Neural cell (in vitro differentiated cells): ENCODE measurements at regions not wholly inside any gene's neighbourhood (a gene's known extent, or its start where the extent isn't known, plus 50 kb on each side); places are given as distances from the start of the nearest gene placed in this dataset.

ENCODE experiments used
- H2AFZ ChIP-seq: fragments of 200-600, 300-800 bp; sonication (generic), shearing (Covaris generic); 2 replicates; pipeline ENCODE4 v1.6.0; 2014; ENCODE audit warnings: low read depth, mild to moderate bottlenecking, antibody characterized with exemption, low read length, moderate library complexity
- H3F3A ChIP-seq: fragments of 200-600 bp; shearing (Covaris generic); 2 replicates; pipeline ENCODE4 v1.6.1; 2016; ENCODE audit warnings: mild to moderate bottlenecking, moderate library complexity, mixed read lengths, antibody characterized with exemption, low read length; ENCODE audit not compliant: insufficient read depth, poor library complexity, severe bottlenecking
- H3K27ac ChIP-seq: fragments of 200-600, 300-800 bp; sonication (generic), shearing (Covaris generic); 2 replicates; pipeline ENCODE4 v1.5.1; 2014; ENCODE audit warnings: mild to moderate bottlenecking, low read length, moderate library complexity
- H3K27me3 ChIP-seq: fragments of 300-800, 200-600 bp; sonication (generic), shearing (Covaris generic); 2 replicates; pipeline ENCODE4 v1.6.0; 2014; ENCODE audit warnings: mild to moderate bottlenecking, low read depth, low read length, moderate library complexity; ENCODE audit not compliant: insufficient read depth
- H3K36me3 ChIP-seq: fragments of 300-800, 200-600 bp; sonication (generic), shearing (Covaris generic); 2 replicates; pipeline ENCODE4 v1.5.1; 2014; ENCODE audit warnings: mild to moderate bottlenecking, antibody characterized with exemption, low read length, moderate library complexity; ENCODE audit not compliant: insufficient read depth
- H3K4me2 ChIP-seq: fragments of 300-800, 200-600 bp; sonication (generic), shearing (Covaris generic); 2 replicates; pipeline ENCODE4 v1.6.0; 2014; ENCODE audit warnings: mild to moderate bottlenecking, low read length
- H3K4me3 ChIP-seq: fragments of 300-800, 200-600 bp; sonication (generic), shearing (Covaris generic); 2 replicates; pipeline ENCODE4 v1.5.1; 2014; ENCODE audit warnings: mild to moderate bottlenecking, low read length, moderate library complexity
- H3K79me2 ChIP-seq: fragments of 200-600 bp; shearing (Covaris generic); replicated peaks from 2 replicates; pipeline ENCODE4 v1.6.0; 2014; ENCODE audit warnings: mild to moderate bottlenecking, low read length, moderate library complexity; ENCODE audit not compliant: insufficient read depth
- H3K9ac ChIP-seq: fragments of 300-800, 200-600 bp; sonication (generic), shearing (Covaris generic); 2 replicates; pipeline ENCODE4 v1.6.1; 2016; ENCODE audit warnings: mild to moderate bottlenecking, low read length, mixed read lengths
- H3K9me2 ChIP-seq: fragments of 200-600 bp; shearing (Covaris generic); 2 replicates; pipeline ENCODE4 v1.6.1; 2016; ENCODE audit warnings: mild to moderate bottlenecking, low read length, mixed read lengths; ENCODE audit not compliant: insufficient read depth
- H3K9me3 ChIP-seq: fragments of 200-600, 300-800 bp; sonication (generic), shearing (Covaris generic); 2 replicates; pipeline ENCODE4 v1.6.1; 2016; ENCODE audit warnings: mild to moderate bottlenecking, mixed run types, low read length, moderate library complexity, mixed read lengths
- H4K20me1 ChIP-seq: fragments of 200-600 bp; shearing (Covaris generic); 2 replicates; pipeline ENCODE4 v1.6.1; 2016; ENCODE audit warnings: mild to moderate bottlenecking, mixed run types; ENCODE audit not compliant: insufficient read depth
- EP300 ChIP-seq: fragments of 450-650 bp; conservative IDR thresholded peaks from 2 replicates; pipeline ENCODE4 v1.6.1; 2014; ENCODE audit warnings: antibody characterized with exemption, mild to moderate bottlenecking, moderate library complexity; ENCODE audit not compliant: poor library complexity, severe bottlenecking
- EZH2 ChIP-seq: fragments of 200-600, 300-800 bp; shearing (Covaris generic), sonication (generic); IDR thresholded peaks from 2 replicates; pipeline ENCODE4 v1.6.1; 2014; ENCODE audit warnings: antibody characterized with exemption, low read length, borderline replicate concordance, mild to moderate bottlenecking; ENCODE audit not compliant: insufficient read depth, poor library complexity, severe bottlenecking
- MXI1 ChIP-seq: fragments of 450-650 bp; conservative IDR thresholded peaks from 2 replicates; pipeline ENCODE4 v1.6.1; 2014; ENCODE audit warnings: antibody characterized with exemption, mild to moderate bottlenecking; ENCODE audit not compliant: poor library complexity, severe bottlenecking
- POLR2AphosphoS5 ChIP-seq: IDR thresholded peaks from 2 replicates; pipeline ENCODE4 v1.6.1; 2012
- RAD21 ChIP-seq: fragments of 450-650 bp; conservative IDR thresholded peaks from 2 replicates; pipeline ENCODE4 v1.6.1; 2014; ENCODE audit warnings: antibody characterized with exemption, mild to moderate bottlenecking, moderate library complexity
- SMC3 ChIP-seq: fragments of 450-650 bp; conservative IDR thresholded peaks from 2 replicates; pipeline ENCODE4 v1.6.1; 2014; ENCODE audit warnings: antibody characterized with exemption, mild to moderate bottlenecking, moderate library complexity; ENCODE audit not compliant: poor library complexity
- TAF1 ChIP-seq: IDR thresholded peaks from 2 replicates; pipeline ENCODE4 v1.6.1; 2012; ENCODE audit warnings: low read depth
- TF ChIP-seq, protein P1 (sequence below): IDR thresholded peaks from 2 replicates; pipeline ENCODE4 v1.6.1; 2012; ENCODE audit warnings: borderline replicate concordance
- TF ChIP-seq, protein P2 (sequence below): fragments of 450-650 bp; IDR thresholded peaks from 2 replicates; pipeline ENCODE4 v1.5.1; 2014; ENCODE audit warnings: antibody characterized with exemption, mild to moderate bottlenecking, moderate library complexity; ENCODE audit not compliant: poor library complexity, severe bottlenecking

DNA sequence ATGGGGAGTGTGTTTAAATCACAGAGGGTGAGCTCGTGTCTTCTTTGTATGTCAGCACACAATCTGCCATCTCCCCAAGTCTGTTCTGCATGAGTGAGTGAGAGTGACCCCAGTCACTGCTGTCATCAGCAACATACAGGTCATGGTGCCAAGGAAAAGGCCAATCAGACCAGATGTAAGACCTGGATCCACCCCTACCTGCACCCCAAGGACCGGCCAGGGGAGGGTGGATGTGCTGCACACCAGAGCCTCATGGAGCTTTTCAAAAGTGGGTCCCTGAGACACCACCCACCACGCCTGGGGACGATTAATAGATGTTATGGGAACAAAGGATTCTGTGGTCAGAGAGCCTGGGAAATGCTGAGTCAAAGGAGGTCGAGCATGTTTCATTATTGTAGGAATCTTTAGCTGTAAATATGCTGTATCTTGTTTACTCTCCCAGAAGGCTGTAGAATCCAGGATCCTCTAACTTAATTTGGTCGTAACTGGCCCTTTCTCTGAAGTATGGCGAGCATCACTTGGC lies 420.5 kb downstream of the RPS24 start:
- Histone ChIP-seq H3K79me2 (no peaks in the 10 kb centered on the region), H3K9me3 (no peaks in the 10 kb centered on the region), H3K4me3 (no peak overlapping the region), H3K27ac (no peak overlapping the region), H3K4me2 (no peak overlapping the region), H3K9me2 (no peaks in the 10 kb centered on the region), H2AFZ (no peak overlapping the region), H4K20me1 (no peaks in the 10 kb centered on the region), H3K9ac (no peak overlapping the region), H3K27me3 (no peaks in the 10 kb centered on the region), H3F3A (no peaks in the 10 kb centered on the region), H3K36me3 (no peaks in the 10 kb centered on the region)
- TF ChIP-seq POLR2AphosphoS5 (no peak), EP300 (no peak), TAF1 (no peak), SMC3 (no peak), RAD21 (no peak), EZH2 (no peak), MXI1 (no peak)
- TF ChIP-seq, protein P1, sequence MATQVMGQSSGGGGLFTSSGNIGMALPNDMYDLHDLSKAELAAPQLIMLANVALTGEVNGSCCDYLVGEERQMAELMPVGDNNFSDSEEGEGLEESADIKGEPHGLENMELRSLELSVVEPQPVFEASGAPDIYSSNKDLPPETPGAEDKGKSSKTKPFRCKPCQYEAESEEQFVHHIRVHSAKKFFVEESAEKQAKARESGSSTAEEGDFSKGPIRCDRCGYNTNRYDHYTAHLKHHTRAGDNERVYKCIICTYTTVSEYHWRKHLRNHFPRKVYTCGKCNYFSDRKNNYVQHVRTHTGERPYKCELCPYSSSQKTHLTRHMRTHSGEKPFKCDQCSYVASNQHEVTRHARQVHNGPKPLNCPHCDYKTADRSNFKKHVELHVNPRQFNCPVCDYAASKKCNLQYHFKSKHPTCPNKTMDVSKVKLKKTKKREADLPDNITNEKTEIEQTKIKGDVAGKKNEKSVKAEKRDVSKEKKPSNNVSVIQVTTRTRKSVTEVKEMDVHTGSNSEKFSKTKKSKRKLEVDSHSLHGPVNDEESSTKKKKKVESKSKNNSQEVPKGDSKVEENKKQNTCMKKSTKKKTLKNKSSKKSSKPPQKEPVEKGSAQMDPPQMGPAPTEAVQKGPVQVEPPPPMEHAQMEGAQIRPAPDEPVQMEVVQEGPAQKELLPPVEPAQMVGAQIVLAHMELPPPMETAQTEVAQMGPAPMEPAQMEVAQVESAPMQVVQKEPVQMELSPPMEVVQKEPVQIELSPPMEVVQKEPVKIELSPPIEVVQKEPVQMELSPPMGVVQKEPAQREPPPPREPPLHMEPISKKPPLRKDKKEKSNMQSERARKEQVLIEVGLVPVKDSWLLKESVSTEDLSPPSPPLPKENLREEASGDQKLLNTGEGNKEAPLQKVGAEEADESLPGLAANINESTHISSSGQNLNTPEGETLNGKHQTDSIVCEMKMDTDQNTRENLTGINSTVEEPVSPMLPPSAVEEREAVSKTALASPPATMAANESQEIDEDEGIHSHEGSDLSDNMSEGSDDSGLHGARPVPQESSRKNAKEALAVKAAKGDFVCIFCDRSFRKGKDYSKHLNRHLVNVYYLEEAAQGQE = no peak

DNA sequence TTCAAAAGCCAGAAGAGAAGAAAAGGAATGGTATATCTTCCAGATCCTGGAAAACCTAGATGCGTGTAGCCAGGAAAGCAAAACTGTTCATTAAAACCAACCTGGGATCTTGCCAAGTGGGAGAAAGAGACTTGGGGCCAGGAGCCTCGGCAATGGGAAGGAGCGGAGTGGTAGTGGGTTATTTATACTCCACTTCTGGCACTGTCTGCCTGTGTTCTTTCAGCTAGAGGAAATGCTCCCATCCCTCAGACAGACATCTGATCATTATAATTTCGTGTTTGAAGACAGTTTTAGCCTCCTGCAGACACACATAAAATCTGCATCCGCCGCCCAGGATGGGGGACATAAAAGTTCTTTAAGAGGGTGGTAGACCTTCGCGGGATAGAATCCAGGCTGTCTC lies 421.6 kb downstream of the RPS24 start:
- no peaks in the 10 kb centered on the region for H3K36me3 ChIP-seq
- no peaks in the 10 kb centered on the region for H3K9me3 ChIP-seq
- H3K27me3 ChIP-seq = no peaks in the 10 kb centered on the region
- no peak overlapping the region for H3K4me2 ChIP-seq
- no peaks in the 10 kb centered on the region for H3K9me2 ChIP-seq
- H3F3A ChIP-seq = no peaks in the 10 kb centered on the region
- no peak overlapping the region for H2AFZ ChIP-seq
- H4K20me1 ChIP-seq = no peaks in the 10 kb centered on the region
- H3K4me3 ChIP-seq = no peak overlapping the region
- no peak for TF ChIP-seq POLR2AphosphoS5
- TF ChIP-seq EP300 = no peak
- no peak for TF ChIP-seq SMC3
- TF ChIP-seq RAD21 = no peak
- no peak for TF ChIP-seq TAF1
- TF ChIP-seq, protein P2, sequence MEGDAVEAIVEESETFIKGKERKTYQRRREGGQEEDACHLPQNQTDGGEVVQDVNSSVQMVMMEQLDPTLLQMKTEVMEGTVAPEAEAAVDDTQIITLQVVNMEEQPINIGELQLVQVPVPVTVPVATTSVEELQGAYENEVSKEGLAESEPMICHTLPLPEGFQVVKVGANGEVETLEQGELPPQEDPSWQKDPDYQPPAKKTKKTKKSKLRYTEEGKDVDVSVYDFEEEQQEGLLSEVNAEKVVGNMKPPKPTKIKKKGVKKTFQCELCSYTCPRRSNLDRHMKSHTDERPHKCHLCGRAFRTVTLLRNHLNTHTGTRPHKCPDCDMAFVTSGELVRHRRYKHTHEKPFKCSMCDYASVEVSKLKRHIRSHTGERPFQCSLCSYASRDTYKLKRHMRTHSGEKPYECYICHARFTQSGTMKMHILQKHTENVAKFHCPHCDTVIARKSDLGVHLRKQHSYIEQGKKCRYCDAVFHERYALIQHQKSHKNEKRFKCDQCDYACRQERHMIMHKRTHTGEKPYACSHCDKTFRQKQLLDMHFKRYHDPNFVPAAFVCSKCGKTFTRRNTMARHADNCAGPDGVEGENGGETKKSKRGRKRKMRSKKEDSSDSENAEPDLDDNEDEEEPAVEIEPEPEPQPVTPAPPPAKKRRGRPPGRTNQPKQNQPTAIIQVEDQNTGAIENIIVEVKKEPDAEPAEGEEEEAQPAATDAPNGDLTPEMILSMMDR = no peak
- no peak for TF ChIP-seq EZH2
- TF ChIP-seq, protein P1 = no peak
- no peak for TF ChIP-seq MXI1
- H3K79me2 ChIP-seq = no peaks in the 10 kb centered on the region
- H3K9ac ChIP-seq = no peak overlapping the region
- no peak overlapping the region for H3K27ac ChIP-seq
